Erythroblast (primary cell): ENCODE measurements at regions not wholly inside any gene's neighbourhood (a gene's known extent, or its start where the extent isn't known, plus 50 kb on each side); places are given as distances from the start of the nearest gene placed in this dataset.

Experiments
- GATA1 ChIP-seq: IDR thresholded peaks from 2 replicates; pipeline ENCODE4 v1.6.1; 2011; ENCODE audit warnings: low read depth, mild to moderate bottlenecking, control low read depth, low read length, moderate library complexity
- POLR2A ChIP-seq: IDR thresholded peaks from 2 replicates; pipeline ENCODE4 v1.6.1; 2011; ENCODE audit warnings: mild to moderate bottlenecking, low read length

DNA sequence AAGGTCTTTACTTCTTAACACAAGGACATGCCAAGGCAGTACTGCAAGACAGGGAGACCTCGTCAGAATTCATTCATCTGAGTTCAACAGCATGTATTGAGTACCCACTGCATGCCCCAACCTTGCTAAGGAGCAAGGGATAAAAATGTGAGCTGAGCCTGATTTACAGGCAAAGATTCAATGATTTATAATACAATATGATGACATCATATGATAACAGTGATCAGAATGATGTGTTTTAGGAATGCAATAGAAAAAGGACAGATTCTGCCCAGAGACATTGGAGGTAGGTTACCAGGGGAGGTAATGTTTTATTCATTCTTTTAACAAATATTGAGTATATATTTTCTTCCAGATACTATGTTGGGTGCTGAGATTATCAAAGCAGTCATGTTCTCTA lies 406.6 kb downstream of the ARHGEF28 start:
- no peak for TF ChIP-seq POLR2A
- TF ChIP-seq GATA1: no peak
